ENCODE measurements at regions not wholly inside any gene's neighbourhood (a gene's known extent, or its start where the extent isn't known, plus 50 kb on each side); places are given as distances from the start of the nearest gene placed in this dataset.
A peak's percentile ranks its signal among the peaks of the same experiment; 100 is the strongest.

- H3K27ac ChIP-seq (ENCODE audit: low read length) = no peak overlapping the region
- no peaks in the 10 kb centered on the region for H4K20me1 ChIP-seq (ENCODE audit: insufficient read depth, low read length)
- no peaks in the 10 kb centered on the region for H3K36me3 ChIP-seq (ENCODE audit: insufficient read depth, low read length)
- H3K4me1 ChIP-seq (ENCODE audit: insufficient read depth, low read length) = no peaks in the 10 kb centered on the region
- ATAC-seq (ENCODE audit: insufficient read depth, low read depth) = no peak
- no peak overlapping the region for H3K4me2 ChIP-seq (ENCODE audit: insufficient read depth, low read length)
- H3K27me3 ChIP-seq (ENCODE audit: insufficient read depth, low read length, poor library complexity) = no peaks in the 10 kb centered on the region
- no peaks in the 10 kb centered on the region for H3K79me2 ChIP-seq (ENCODE audit: insufficient read depth, low read length)
- no peak for DNase-seq
- H3K9ac ChIP-seq (ENCODE audit: low read depth, low read length) = no peak overlapping the region
- H2AFZ ChIP-seq (ENCODE audit: low read depth, low read length) = no peak overlapping the region
- H3K9me3 ChIP-seq (ENCODE audit: insufficient read depth, low read length, severe bottlenecking) = no peaks in the 10 kb centered on the region
- TF ChIP-seq EZH2 (IDR thresholded peaks at IDR 0.05; ENCODE audit: borderline replicate concordance, low read depth, low read length, severe bottlenecking) = no peak
- TF ChIP-seq, protein P1, sequence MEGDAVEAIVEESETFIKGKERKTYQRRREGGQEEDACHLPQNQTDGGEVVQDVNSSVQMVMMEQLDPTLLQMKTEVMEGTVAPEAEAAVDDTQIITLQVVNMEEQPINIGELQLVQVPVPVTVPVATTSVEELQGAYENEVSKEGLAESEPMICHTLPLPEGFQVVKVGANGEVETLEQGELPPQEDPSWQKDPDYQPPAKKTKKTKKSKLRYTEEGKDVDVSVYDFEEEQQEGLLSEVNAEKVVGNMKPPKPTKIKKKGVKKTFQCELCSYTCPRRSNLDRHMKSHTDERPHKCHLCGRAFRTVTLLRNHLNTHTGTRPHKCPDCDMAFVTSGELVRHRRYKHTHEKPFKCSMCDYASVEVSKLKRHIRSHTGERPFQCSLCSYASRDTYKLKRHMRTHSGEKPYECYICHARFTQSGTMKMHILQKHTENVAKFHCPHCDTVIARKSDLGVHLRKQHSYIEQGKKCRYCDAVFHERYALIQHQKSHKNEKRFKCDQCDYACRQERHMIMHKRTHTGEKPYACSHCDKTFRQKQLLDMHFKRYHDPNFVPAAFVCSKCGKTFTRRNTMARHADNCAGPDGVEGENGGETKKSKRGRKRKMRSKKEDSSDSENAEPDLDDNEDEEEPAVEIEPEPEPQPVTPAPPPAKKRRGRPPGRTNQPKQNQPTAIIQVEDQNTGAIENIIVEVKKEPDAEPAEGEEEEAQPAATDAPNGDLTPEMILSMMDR (IDR thresholded peaks at IDR 0.05; ENCODE audit: borderline replicate concordance, extremely low read depth, low read length, poor library complexity, severe bottlenecking) = no peak
- H3K4me3 ChIP-seq (ENCODE audit: low read depth in 1 of 2, low read length in 2 of 2) = no peak overlapping the region
Observed at GRCh38 chr2:39587168-39587567, 78.5 kb upstream of the TMEM178A start.

DNA sequence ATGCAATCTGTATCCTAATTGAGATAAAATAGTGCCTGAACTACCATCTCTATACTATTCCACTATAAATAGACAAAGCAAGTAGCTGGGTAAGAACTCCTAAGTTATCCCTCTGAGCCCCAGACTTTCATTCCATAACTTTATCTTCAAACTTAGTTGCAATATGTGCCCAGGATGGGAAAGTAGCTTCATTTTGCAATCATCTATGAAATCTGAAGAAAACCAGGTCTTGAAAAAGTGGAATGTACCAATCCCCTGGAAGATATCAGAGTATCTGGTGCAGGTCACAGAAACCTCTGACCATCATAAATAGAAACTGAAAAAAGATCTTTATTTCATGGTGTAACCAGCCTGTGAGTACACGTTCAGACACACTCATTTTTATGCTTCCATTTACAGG lies 78.1 kb upstream of the TMEM178A start:
- Histone ChIP-seq H3K79me2 (ENCODE audit: insufficient read depth, low read length) (no peaks in the 10 kb centered on the region), H3K27me3 (ENCODE audit: insufficient read depth, low read length, poor library complexity) (no peaks in the 10 kb centered on the region), H3K36me3 (ENCODE audit: insufficient read depth, low read length) (no peaks in the 10 kb centered on the region), H4K20me1 (ENCODE audit: insufficient read depth, low read length) (no peaks in the 10 kb centered on the region), H2AFZ (ENCODE audit: low read depth, low read length) (no peak overlapping the region), H3K9ac (ENCODE audit: low read depth, low read length) (no peak overlapping the region), H3K4me2 (ENCODE audit: insufficient read depth, low read length) (no peak overlapping the region), H3K4me1 (ENCODE audit: insufficient read depth, low read length) (no peaks in the 10 kb centered on the region), H3K4me3 (ENCODE audit: low read depth in 1 of 2, low read length in 2 of 2) (no peak overlapping the region), H3K9me3 (ENCODE audit: insufficient read depth, low read length, severe bottlenecking) (no peaks in the 10 kb centered on the region), H3K27ac (ENCODE audit: low read length) (no peak overlapping the region)
- DNase-seq (no peak), ATAC-seq (ENCODE audit: insufficient read depth, low read depth) (no peak)
- TF ChIP-seq EZH2 (IDR thresholded peaks at IDR 0.05; ENCODE audit: borderline replicate concordance, low read depth, low read length, severe bottlenecking) = no peak
- TF ChIP-seq, protein P1 (IDR thresholded peaks at IDR 0.05; ENCODE audit: borderline replicate concordance, extremely low read depth, low read length, poor library complexity, severe bottlenecking) = no peak

GRCh38 chr2:39593439-39594393 lies 72.0 kb upstream of the TMEM178A start:
- no peak overlapping the region for H3K27ac ChIP-seq (ENCODE audit: low read length)
- no peak for DNase-seq
- H3K36me3 ChIP-seq (ENCODE audit: insufficient read depth, low read length) = no peaks in the 10 kb centered on the region
- peak; percentile 49; the same call in 1 of the 3 replicates for ATAC-seq (ENCODE audit: insufficient read depth, low read depth)
- H3K4me3 ChIP-seq (ENCODE audit: low read depth in 1 of 2, low read length in 2 of 2) = no peak overlapping the region
- H2AFZ ChIP-seq (ENCODE audit: low read depth, low read length) = no peak overlapping the region
- TF ChIP-seq, protein P1 (IDR thresholded peaks at IDR 0.05; ENCODE audit: borderline replicate concordance, extremely low read depth, low read length, poor library complexity, severe bottlenecking) = peak; percentile 44
- no peak for TF ChIP-seq EZH2 (IDR thresholded peaks at IDR 0.05; ENCODE audit: borderline replicate concordance, low read depth, low read length, severe bottlenecking)
- H3K27me3 ChIP-seq (ENCODE audit: insufficient read depth, low read length, poor library complexity) = no peaks in the 10 kb centered on the region
- H3K9ac ChIP-seq (ENCODE audit: low read depth, low read length) = no peak overlapping the region
- H3K4me1 ChIP-seq (ENCODE audit: insufficient read depth, low read length) = no peaks in the 10 kb centered on the region
- H3K79me2 ChIP-seq (ENCODE audit: insufficient read depth, low read length) = no peaks in the 10 kb centered on the region
- H3K9me3 ChIP-seq (ENCODE audit: insufficient read depth, low read length, severe bottlenecking) = no peaks in the 10 kb centered on the region
- no peak overlapping the region for H3K4me2 ChIP-seq (ENCODE audit: insufficient read depth, low read length)
- H4K20me1 ChIP-seq (ENCODE audit: insufficient read depth, low read length) = no peaks in the 10 kb centered on the region

Measured in DND-41 (cell line).